ENCODE measurements at regions not wholly inside any gene's neighbourhood (a gene's known extent, or its start where the extent isn't known, plus 50 kb on each side); places are given as distances from the start of the nearest gene placed in this dataset.
"Not testable (repeated sequence)": the region's sequence is repeated elsewhere in the genome, so short reads cannot be mapped to it uniquely, and the experiment has no call there.

- no peak for ATAC-seq
- intact Hi-C loops (cut with DNase I), result loop anchor here in 1 of 2 donors (5.0 kb wide), 1 partner anchor 180 kb away; no protein-coding TSS in a partner anchor
- no peak for DNase-seq
Measured at GRCh38 chr4:138867404-138867803, 148.2 kb upstream of the NOCT start.

- DNase-seq (no peak), ATAC-seq (peak in 1 of 2 donors; percentile 13)
- intact Hi-C loops (cut with DNase I), result loop anchor here in 1 of 2 donors (5.0 kb wide), 1 partner anchor 179 kb away; no protein-coding TSS in a partner anchor
Measured at GRCh38 chr4:138866314-138866713, 149.3 kb upstream of the NOCT start.

GRCh38 chr4:138865765-138866164 lies 149.8 kb upstream of the NOCT start:
- DNase-seq, result no peak
- intact Hi-C loops (cut with DNase I), result loop anchor here in 1 of 2 donors (5.0 kb wide), 1 partner anchor 178 kb away; no protein-coding TSS in a partner anchor
- ATAC-seq, result no peak

GRCh38 chr4:138864961-138865720 lies 150.4 kb upstream of the NOCT start:
- intact Hi-C loops (cut with DNase I), result loop anchor here in 1 of 2 donors (5.0 kb wide), 1 partner anchor 178 kb away; no protein-coding TSS in a partner anchor
- ATAC-seq, result no peak
- peak; percentile 21 for DNase-seq

DNA sequence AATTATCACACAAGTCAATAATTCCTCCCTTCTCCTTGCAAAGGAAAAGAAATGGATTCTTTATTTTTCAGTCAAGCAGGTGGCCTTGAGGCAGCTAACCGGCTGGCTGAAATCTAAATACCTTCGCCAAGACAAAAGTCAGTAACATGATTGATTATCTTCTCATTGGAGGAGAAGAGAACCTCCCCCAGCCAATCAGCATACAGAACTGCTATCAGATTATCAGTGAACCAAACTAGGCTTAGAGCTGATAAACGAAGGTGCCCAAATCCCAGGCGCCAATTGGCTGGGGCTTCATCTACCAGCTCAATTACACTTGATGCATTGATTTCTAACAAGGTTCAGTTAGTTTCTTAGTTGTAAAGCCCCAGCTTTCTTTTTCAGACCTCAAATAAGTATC lies 152.4 kb upstream of the NOCT start:
- DNase-seq (no peak), ATAC-seq (no peak)
- intact Hi-C loops (cut with DNase I), result no loop called here

DNA sequence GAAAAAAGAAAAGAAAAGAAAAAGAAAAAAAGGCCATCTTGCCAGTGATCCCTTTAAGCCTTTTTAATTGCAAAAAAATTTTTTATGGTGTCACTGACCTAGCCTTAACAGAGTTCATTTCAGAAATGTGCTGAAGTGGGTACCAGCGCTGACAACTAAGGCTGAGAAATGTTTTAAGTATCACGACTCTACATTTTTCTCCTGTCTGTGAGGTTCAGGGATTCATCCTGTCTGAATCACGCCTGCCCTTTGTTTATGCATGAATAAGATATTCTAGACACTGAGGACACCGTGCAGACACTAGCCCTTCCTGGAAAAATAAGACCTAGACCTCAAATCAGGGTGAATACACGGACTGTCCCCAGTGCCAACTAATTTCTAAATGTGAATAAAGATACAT lies 154.4 kb upstream of the NOCT start:
- ATAC-seq (no peak), DNase-seq (no peak)
- intact Hi-C loops (cut with DNase I), result no loop called here

DNA sequence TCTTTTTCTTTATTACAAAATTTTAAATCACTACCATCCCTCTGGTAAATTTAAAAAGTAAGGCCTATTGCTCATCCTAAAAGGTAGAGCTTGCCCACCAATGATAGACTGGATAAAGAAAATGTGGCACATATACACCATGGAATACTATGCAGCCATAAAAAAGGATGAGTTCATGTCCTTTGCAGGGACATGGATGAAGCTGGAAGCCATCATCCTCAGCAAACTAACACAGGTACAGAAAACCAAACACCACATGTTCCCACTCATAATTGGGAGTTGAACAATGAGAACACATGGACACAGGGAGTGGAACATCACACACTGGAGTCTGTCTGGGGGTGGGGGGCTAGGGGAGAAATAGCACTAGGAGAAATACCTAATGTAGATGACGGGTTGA lies 155.2 kb upstream of the NOCT start:
- ATAC-seq; DNase-seq; intact Hi-C loops (cut with DNase I): not testable (repeated sequence)

DNA sequence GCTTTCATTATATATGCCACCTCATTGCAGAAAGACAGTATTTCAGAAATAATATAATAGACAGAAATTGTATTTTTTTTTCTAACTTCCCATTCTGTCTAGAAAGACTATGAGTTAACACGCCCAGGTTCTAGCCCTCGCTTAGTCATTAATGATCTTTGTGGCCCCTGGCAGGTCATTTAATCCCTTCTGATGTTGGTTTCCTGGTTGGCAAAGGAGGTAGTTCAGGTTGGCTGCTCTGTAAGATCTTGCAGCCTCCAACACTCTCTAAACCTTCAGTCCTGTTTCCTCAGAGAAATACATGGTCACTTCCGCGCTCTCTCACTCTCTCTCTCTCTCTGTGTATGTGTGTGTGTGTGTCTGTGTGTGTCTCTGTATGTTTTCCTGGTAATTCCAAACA lies 156.3 kb upstream of the NOCT start:
- DNase-seq (no peak), ATAC-seq (no peak)
- intact Hi-C loops (cut with DNase I), result no loop called here

DNA sequence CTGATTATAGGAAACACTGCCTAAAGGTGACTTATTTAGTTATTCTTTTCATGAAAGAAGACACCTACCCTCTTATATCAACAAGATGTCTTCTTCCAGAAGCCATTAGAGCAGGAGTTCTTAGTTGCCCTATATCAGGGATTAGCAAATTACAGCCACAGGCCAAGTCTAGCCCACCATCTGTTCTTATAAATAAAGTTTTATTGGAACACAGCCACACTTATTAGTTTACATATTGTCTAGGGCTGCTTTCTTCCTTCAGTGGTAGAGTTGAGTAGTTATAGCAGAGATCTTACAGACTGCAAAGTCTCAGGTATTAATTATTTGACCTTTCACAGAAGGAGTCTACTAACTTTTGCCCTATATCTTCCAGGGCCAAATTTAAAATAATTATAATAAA lies 157.2 kb upstream of the NOCT start:
- DNase-seq, result no peak
- no peak for ATAC-seq
- intact Hi-C loops (cut with DNase I), result no loop called here

- intact Hi-C loops (cut with DNase I), result no loop called here
Measured at GRCh38 chr4:138857416-138857815, 158.2 kb upstream of the NOCT start.

GRCh38 chr4:138852681-138853080 lies 162.9 kb upstream of the NOCT start:
- DNase-seq (no peak), ATAC-seq (no peak)
- intact Hi-C loops (cut with DNase I), result no loop called here

More at GRCh38 chr4:138857416-138857815, 158.2 kb upstream of the NOCT start:
- ATAC-seq, result no peak
- DNase-seq, result no peak

GRCh38 chr4:138851391-138852335 lies 163.9 kb upstream of the NOCT start:
- ATAC-seq, result peak in 1 of 2 donors; percentile 79
- intact Hi-C loops (cut with DNase I), result no loop called here
- DNase-seq, result no peak

- intact Hi-C loops (cut with DNase I), result no loop called here
- ATAC-seq, result no peak
- no peak for DNase-seq
Measured at GRCh38 chr4:138845664-138846063, 169.9 kb upstream of the NOCT start.

- DNase-seq, result no peak
- no peak for ATAC-seq
- intact Hi-C loops (cut with DNase I), result no loop called here
Measured at GRCh38 chr4:138845054-138845453, 170.5 kb upstream of the NOCT start.

DNA sequence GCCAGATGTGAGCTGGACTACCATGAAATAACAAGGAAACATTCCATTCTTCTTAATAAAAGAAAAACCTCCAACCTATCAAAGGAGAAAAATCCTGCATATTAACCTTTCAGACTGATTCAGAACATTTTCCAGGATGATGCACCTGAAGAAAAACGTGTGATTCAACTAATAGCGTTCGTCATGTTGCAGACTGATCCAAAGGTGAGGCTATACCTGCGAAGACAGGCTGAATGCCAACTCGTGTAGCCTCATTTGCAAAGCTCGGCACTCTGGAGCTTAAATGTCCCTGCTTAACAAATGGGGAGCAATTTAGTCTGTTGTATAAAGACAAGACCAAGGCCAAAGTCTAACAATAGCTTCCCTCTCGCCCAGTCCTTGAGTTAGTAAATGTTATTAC lies 172.0 kb upstream of the NOCT start:
- DNase-seq, result no peak
- intact Hi-C loops (cut with DNase I), result no loop called here
- no peak for ATAC-seq

DNA sequence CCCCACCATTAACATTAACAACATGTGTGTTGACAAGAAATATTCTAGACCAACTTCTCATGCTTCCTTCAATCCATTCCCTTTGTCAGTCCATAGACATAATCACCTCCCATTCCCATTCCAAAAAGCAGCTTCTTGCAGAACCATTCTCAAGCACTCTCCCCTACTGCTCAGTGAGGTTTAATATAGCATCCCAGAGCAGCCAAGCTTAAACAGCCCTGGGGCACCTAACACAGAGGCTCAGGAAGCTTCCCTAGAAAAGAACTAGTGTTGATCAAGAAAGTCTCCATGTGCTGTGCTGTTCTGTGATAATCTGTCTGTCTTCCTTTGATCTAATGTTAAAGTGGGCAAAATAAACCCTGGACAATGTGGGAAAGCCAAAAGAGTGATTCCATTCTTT lies 174.2 kb upstream of the NOCT start:
- ATAC-seq (no peak), DNase-seq (no peak)
- intact Hi-C loops (cut with DNase I), result no loop called here

- ATAC-seq (no peak), DNase-seq (no peak)
- intact Hi-C loops (cut with DNase I), result no loop called here
Measured at GRCh38 chr4:138838251-138838650, 177.3 kb upstream of the NOCT start.

DNA sequence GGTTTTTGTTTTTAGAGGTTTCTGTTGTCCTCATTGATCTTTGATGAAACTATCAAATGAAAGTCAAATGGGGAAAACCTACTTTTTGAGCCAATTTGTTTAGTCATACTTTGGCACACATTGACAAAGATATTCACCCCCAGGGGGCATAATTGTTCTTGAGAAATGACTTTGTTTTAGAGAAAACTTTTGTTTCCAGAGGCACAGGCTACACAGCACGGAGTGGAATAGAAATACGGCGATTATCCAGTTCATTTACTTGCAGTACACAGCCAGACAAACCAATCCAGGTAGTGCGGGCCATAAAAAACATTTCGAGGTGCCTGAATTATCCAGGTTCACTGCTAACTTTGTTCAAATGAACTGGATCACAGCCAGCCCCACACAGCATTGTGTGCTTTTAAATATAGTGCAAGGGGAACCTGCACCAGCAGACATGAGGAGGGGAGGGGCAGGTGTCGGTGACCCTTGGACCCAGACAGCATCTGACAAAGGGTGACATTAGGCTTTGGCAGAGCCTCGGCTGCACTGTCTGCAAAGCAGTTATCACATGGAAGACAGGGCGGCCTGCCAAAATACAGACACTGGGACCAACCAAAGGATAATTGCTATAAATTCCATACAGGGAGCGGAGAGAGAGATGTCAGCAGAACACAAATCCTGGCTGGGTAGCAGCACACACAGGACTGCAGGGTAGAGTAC lies 179.6 kb upstream of the NOCT start:
- intact Hi-C loops (cut with DNase I), result no loop called here
- ATAC-seq, result peak; percentile 75 to 79
- peak; percentile 59 for DNase-seq

- intact Hi-C loops (cut with DNase I), result no loop called here
- ATAC-seq (no peak), DNase-seq (no peak)
Measured at GRCh38 chr4:138833974-138834373, 181.6 kb upstream of the NOCT start.

All from left cardiac atrium (tissue), 4 donors.